Brain microvascular endothelial cell (primary cell): ENCODE measurements at regions not wholly inside any gene's neighbourhood (a gene's known extent, or its start where the extent isn't known, plus 50 kb on each side); places are given as distances from the start of the nearest gene placed in this dataset.

Source experiments
- DNase-seq: peaks from one replicate; pipeline ENCODE4 v3.0.0-alpha.2; 2020
- H3K27ac ChIP-seq: fragments of 250-450 bp; sonication (Bioruptor Pico); 2 replicates; pipeline ENCODE4 v1.5.1; 2020; ENCODE audit warnings: mild to moderate bottlenecking, moderate library complexity
- H3K27me3 ChIP-seq: fragments of 250-450 bp; sonication (Bioruptor Pico); replicated peaks from 2 replicates; pipeline ENCODE4 v1.5.1; 2020; ENCODE audit warnings: mild to moderate bottlenecking
- H3K36me3 ChIP-seq: fragments of 250-450 bp; sonication (Bioruptor Pico); replicated peaks from 2 replicates; pipeline ENCODE4 v1.5.1; 2020; ENCODE audit warnings: mild to moderate bottlenecking
- H3K4me3 ChIP-seq: 2 replicates; pipeline ENCODE4 v1.5.1; 2011; ENCODE audit warnings: low read depth, mild to moderate bottlenecking, control low read depth, low read length, moderate library complexity
- in situ Hi-C: cut with HindIII; loops from 2 replicates; pipeline ENCODE4 v1.10.0; 2017; ENCODE audit warnings: low sequenced_read_pairs, low pct_ligation_motif_present
- TF ChIP-seq, protein P1 (sequence below): IDR thresholded peaks from 2 replicates; pipeline ENCODE4 v1.5.1; 2011; ENCODE audit warnings: low read depth, mild to moderate bottlenecking, moderate library complexity, low read length, control low read depth, inconsistent platforms; ENCODE audit errors: missing control alignments

- H3K36me3 ChIP-seq = no peaks in the 10 kb centered on the region
- no peak overlapping the region for H3K27ac ChIP-seq
- no peak overlapping the region for H3K4me3 ChIP-seq
- no peaks in the 10 kb centered on the region for H3K27me3 ChIP-seq
- TF ChIP-seq, protein P1, sequence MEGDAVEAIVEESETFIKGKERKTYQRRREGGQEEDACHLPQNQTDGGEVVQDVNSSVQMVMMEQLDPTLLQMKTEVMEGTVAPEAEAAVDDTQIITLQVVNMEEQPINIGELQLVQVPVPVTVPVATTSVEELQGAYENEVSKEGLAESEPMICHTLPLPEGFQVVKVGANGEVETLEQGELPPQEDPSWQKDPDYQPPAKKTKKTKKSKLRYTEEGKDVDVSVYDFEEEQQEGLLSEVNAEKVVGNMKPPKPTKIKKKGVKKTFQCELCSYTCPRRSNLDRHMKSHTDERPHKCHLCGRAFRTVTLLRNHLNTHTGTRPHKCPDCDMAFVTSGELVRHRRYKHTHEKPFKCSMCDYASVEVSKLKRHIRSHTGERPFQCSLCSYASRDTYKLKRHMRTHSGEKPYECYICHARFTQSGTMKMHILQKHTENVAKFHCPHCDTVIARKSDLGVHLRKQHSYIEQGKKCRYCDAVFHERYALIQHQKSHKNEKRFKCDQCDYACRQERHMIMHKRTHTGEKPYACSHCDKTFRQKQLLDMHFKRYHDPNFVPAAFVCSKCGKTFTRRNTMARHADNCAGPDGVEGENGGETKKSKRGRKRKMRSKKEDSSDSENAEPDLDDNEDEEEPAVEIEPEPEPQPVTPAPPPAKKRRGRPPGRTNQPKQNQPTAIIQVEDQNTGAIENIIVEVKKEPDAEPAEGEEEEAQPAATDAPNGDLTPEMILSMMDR = no peak
- in situ Hi-C loops = no loop called here
- peak; percentile 16 for DNase-seq
These were observed 141.3 kb downstream of the PXDC1 start for GRCh38 chr6:3610206-3610605.

- TF ChIP-seq, protein P1 = no peak
- in situ Hi-C loops = no loop called here
- Histone ChIP-seq H3K27me3 (no peaks in the 10 kb centered on the region), H3K36me3 (no peaks in the 10 kb centered on the region), H3K27ac (no peak overlapping the region), H3K4me3 (no peak overlapping the region)
- no peak for DNase-seq
These were observed 142.1 kb downstream of the PXDC1 start for GRCh38 chr6:3609388-3609787.

DNA sequence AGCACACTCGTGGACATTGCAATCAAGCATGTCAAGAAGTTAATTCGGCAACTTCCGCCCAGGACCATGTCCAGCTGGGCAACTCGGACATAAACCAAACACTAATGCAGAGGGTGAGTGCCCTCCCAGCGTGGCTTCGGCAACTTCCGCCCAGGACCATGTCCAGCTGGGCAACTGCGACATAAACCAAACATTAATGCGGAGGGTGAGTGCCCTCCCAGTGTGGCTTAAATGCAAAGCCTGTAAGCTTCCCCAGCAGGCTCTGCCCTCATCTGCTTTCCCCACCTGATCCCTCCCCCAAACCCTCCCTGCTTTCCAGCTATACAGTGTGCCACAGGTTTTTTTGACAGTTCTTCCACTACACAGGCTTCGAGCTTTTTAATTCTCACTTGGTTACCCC is 143.4 kb downstream of the PXDC1 start:
- in situ Hi-C loops = no loop called here
- no peak for DNase-seq
- TF ChIP-seq, protein P1 = no peak
- Histone ChIP-seq H3K27me3 (no peaks in the 10 kb centered on the region), H3K27ac (no peak overlapping the region), H3K36me3 (no peaks in the 10 kb centered on the region), H3K4me3 (no peak overlapping the region)

DNA sequence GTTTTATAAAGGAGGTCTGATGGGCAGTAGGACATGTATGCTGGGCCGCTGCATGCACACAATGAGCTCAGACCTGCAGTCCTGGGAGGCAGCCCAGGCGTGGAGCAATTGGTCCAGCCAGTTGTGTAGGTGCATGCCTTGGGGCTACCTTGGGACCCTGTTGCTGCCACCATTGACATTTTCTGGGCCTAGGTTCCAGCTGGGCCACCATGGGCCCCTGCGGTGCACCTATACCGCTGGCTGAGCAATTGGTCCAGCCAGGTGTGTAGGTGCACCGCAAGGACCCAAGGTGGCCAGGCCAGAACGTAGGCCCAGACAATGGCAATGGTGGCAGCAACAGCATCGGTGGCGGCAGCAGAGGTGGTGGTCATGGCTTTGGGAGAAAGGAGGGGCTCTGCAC is 143.9 kb downstream of the PXDC1 start:
- Histone ChIP-seq H3K27ac (no peak overlapping the region), H3K4me3 (no peak overlapping the region), H3K27me3 (no peaks in the 10 kb centered on the region), H3K36me3 (no peaks in the 10 kb centered on the region)
- in situ Hi-C loops = no loop called here
- TF ChIP-seq, protein P1 = no peak
- DNase-seq = no peak

DNA sequence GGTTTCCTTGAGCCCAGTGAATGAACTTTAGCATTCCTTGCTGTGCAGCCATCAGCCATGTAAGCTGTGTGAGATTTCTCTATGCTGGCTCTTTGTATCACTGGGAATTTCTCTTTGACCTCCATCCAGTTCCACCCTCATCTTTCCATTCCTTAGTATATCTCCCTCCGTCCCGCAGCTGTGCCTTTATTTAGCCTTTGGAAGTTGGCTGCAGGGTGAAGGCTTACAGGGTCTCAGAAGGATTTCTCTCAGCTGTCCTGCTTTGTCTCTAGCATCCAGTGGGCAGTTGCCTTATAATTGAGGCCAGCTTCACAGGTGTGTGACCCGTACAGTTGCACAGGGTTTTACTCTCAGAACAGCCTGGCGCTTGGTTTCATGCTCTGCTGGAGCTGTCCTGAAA is 144.3 kb downstream of the PXDC1 start:
- TF ChIP-seq, protein P1 = no peak
- Histone ChIP-seq H3K36me3 (no peaks in the 10 kb centered on the region), H3K27ac (no peak overlapping the region), H3K27me3 (no peaks in the 10 kb centered on the region), H3K4me3 (no peak overlapping the region)
- DNase-seq = no peak
- in situ Hi-C loops = no loop called here

- no peak for DNase-seq
- Histone ChIP-seq H3K27me3 (no peaks in the 10 kb centered on the region), H3K4me3 (no peak overlapping the region), H3K27ac (no peak overlapping the region), H3K36me3 (no peaks in the 10 kb centered on the region)
- in situ Hi-C loops = no loop called here
- TF ChIP-seq, protein P1 = peak; percentile 39
These were observed 146.7 kb upstream of the SLC22A23 start for GRCh38 chr6:3603340-3604130.
